ENCODE measurements at regions not wholly inside any gene's neighbourhood (a gene's known extent, or its start where the extent isn't known, plus 50 kb on each side); places are given as distances from the start of the nearest gene placed in this dataset.

- TF ChIP-seq, protein P1, sequence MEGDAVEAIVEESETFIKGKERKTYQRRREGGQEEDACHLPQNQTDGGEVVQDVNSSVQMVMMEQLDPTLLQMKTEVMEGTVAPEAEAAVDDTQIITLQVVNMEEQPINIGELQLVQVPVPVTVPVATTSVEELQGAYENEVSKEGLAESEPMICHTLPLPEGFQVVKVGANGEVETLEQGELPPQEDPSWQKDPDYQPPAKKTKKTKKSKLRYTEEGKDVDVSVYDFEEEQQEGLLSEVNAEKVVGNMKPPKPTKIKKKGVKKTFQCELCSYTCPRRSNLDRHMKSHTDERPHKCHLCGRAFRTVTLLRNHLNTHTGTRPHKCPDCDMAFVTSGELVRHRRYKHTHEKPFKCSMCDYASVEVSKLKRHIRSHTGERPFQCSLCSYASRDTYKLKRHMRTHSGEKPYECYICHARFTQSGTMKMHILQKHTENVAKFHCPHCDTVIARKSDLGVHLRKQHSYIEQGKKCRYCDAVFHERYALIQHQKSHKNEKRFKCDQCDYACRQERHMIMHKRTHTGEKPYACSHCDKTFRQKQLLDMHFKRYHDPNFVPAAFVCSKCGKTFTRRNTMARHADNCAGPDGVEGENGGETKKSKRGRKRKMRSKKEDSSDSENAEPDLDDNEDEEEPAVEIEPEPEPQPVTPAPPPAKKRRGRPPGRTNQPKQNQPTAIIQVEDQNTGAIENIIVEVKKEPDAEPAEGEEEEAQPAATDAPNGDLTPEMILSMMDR (IDR thresholded peaks at IDR 0.05) = no peak
- TF ChIP-seq POLR2AphosphoS5 (IDR thresholded peaks at IDR 0.05) = no peak
These were observed 142.6 kb upstream of the RPS6KA2 start for GRCh38 chr6:166769648-166770047.
